AG09309 (cell line): ENCODE measurements at regions not wholly inside any gene's neighbourhood (a gene's known extent, or its start where the extent isn't known, plus 50 kb on each side); places are given as distances from the start of the nearest gene placed in this dataset.

Source experiments
- DNase-seq: peaks from one replicate; pipeline ENCODE4 v3.0.0-alpha.2; 2010; ENCODE audit warnings: low read depth
- H3K4me3 ChIP-seq: 2 replicates; pipeline ENCODE4 v1.5.1; 2011; ENCODE audit warnings: mild to moderate bottlenecking, low read depth, low read length, moderate library complexity; ENCODE audit not compliant: control insufficient read depth
- TF ChIP-seq, protein P1 (sequence below): IDR thresholded peaks from 2 replicates; pipeline ENCODE4 v1.5.1; 2011; ENCODE audit warnings: mild to moderate bottlenecking, low read depth, low read length, inconsistent platforms; ENCODE audit not compliant: insufficient read depth, control insufficient read depth; ENCODE audit errors: missing control alignments

DNA sequence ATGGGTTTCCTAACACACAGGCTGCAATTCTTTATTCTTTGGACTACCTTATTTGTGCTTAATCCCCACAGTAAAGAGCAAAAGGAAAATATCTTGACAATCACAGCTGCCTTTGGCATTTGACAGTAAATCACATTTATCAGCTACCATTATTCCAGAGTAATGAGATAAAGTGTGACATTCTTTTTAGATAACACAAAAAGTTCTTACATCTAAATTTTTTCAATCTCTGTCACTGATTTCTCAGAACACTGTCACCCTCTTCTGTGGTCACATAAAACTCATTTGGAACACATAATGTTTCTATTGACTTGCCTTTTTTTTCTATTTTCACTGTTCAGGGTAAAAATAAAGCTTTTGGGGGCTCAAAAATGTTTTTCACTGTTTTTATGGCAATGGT, 484.6 kb downstream of the LTN1 start:
- no peak overlapping the region for H3K4me3 ChIP-seq
- TF ChIP-seq, protein P1, sequence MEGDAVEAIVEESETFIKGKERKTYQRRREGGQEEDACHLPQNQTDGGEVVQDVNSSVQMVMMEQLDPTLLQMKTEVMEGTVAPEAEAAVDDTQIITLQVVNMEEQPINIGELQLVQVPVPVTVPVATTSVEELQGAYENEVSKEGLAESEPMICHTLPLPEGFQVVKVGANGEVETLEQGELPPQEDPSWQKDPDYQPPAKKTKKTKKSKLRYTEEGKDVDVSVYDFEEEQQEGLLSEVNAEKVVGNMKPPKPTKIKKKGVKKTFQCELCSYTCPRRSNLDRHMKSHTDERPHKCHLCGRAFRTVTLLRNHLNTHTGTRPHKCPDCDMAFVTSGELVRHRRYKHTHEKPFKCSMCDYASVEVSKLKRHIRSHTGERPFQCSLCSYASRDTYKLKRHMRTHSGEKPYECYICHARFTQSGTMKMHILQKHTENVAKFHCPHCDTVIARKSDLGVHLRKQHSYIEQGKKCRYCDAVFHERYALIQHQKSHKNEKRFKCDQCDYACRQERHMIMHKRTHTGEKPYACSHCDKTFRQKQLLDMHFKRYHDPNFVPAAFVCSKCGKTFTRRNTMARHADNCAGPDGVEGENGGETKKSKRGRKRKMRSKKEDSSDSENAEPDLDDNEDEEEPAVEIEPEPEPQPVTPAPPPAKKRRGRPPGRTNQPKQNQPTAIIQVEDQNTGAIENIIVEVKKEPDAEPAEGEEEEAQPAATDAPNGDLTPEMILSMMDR: no peak
- no peak for DNase-seq

DNA sequence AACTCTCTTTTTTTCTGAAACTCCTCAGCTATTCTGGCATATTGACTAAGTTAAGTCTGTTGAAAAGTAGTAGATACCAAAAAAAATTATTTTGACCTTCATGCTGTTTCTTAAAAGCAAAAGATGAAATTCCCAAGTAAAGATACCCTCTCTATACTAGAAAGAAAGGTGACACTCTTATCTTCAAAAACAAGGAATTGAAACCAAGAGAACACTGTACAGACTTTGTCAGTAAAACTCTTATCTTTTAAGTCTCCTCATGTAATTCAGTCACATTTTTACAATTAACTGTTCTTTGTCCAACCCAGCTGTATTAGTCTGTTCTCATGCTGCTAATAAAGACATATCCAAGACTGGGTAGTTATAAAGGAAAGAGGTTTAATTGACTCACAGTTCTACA, 496.2 kb downstream of the LTN1 start:
- TF ChIP-seq, protein P1: no peak
- no peak overlapping the region for H3K4me3 ChIP-seq
- DNase-seq: no peak

DNA sequence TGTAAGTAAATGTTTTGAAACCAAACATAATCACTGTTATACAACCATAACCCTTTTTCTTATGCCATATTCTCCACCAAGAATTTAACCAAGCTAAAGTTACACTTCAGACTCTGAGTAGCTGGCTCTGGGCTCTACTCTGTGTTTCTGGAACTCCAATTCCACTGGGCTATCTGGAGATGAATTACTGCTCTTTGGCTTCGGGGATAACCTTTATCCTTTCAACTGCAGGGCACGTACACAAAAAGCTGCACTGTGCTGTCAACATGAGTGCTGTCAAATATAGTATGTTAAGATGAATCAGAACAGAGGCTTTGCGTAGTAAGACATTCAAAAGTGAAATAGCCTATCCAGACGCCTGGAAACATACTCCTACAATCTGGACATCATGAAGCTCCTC, 500.6 kb downstream of the LTN1 start:
- no peak overlapping the region for H3K4me3 ChIP-seq
- DNase-seq: no peak
- TF ChIP-seq, protein P1: no peak

DNA sequence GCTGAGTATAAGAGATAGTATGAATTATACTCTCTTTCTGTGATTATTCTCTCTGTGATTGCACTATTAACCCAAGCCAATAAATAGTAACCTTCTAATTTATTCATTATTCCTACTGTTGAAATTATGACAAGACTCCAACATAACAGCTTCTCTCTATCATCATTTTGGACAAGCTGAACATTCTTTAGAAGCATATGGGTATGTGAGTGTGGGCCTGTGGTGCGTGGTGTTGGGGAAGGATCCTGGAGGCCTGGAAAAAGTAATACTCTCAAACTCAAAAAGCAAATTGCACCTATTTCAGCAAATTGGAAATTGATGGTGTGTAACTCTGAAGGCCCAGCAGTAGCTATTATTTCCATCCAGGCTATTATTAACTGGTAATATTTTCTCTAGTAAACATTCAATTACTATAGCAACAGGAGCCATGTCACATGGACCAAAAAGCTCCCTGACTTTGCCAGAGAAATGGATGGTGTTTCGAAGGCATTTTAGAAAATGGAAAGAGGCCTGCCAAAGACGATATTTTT, 502.8 kb downstream of the LTN1 start:
- no peak overlapping the region for H3K4me3 ChIP-seq
- TF ChIP-seq, protein P1: no peak
- no peak for DNase-seq

DNA sequence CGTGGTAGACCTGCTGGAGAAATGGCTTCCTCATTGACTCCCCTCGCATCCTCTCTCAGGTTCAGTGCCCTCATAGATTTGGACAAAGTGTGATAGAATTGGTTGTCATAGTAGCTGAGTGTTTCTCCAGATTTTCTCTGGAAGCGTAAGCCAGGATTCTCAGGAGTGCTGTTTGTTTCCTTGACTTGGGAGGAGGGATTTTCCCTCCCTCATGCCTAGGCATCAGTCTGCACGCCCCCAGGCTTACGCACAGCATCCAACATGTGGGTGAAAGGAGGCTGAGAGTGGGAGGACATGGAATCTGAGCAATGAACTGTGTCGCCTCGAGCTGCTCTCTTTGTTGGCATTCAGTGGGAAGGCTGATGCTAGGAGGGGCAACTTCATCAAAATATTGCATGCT, 503.5 kb downstream of the LTN1 start:
- no peak overlapping the region for H3K4me3 ChIP-seq
- DNase-seq: no peak
- TF ChIP-seq, protein P1: no peak

DNA sequence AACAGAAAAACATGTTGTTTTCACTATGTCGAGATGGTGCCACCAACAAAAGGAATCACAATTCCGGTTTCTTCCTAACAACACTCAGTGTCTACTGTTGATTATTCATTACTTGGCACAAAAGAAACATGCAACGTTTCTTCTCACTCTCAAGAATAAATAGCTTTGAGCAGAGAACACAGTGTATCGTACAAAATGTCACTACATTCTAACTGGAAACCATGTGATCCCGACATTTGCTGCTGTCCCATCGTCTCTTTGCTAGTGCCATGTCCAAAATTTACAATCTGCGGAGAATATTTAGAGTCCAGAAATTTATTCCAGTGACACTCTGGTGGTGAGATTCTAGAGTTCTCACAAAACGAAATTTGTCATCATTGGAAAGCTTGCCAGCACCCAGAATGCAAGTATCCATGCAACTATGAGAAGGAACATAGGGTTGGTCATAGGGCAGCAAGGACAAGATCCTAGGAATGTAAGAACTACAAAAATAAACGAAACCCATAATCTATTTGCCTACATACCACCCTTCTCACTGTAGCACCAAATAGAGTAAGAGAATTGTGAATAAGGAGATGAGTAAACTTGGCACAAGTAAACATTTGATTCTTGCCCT, 505.1 kb downstream of the LTN1 start:
- no peak for DNase-seq
- TF ChIP-seq, protein P1: no peak
- H3K4me3 ChIP-seq: no peak overlapping the region
